ENCODE measurements at regions not wholly inside any gene's neighbourhood (a gene's known extent, or its start where the extent isn't known, plus 50 kb on each side); places are given as distances from the start of the nearest gene placed in this dataset.

GRCh38 chr1:38328278-38329035 is 281.9 kb upstream of the POU3F1 start:
- no peak for DNase-seq (ENCODE audit: low spot score)
- no peaks in the 10 kb centered on the region for H3K4me1 Mint-ChIP-seq (ENCODE audit: low read depth)
- H3K27ac Mint-ChIP-seq: no peak overlapping the region
- H3K27me3 Mint-ChIP-seq (ENCODE audit: insufficient read depth): peaks cover 7% of the 10 kb centered on the region
- no peak overlapping the region for H3K4me3 Mint-ChIP-seq
- intact Hi-C loops (cut with micrococcal nuclease): no loop called here
- no peaks in the 10 kb centered on the region for H3K9me3 Mint-ChIP-seq
- no peaks in the 10 kb centered on the region for H3K36me3 Mint-ChIP-seq (ENCODE audit: low read depth)

- no peaks in the 10 kb centered on the region for H3K4me1 Mint-ChIP-seq (ENCODE audit: low read depth)
- no peak for DNase-seq (ENCODE audit: low spot score)
- H3K4me3 Mint-ChIP-seq: no peak overlapping the region
- no peaks in the 10 kb centered on the region for H3K36me3 Mint-ChIP-seq (ENCODE audit: low read depth)
- intact Hi-C loops (cut with micrococcal nuclease): no loop called here
- H3K9me3 Mint-ChIP-seq: no peaks in the 10 kb centered on the region
- no peak overlapping the region for H3K27ac Mint-ChIP-seq
- H3K27me3 Mint-ChIP-seq (ENCODE audit: insufficient read depth): peaks cover 7% of the 10 kb centered on the region
Measured at GRCh38 chr1:38327559-38327973, 281.0 kb upstream of the POU3F1 start.

- Mint-ChIP-seq H3K9me3 (no peaks in the 10 kb centered on the region), H3K27me3 (ENCODE audit: insufficient read depth) (peaks cover 8% of the 10 kb centered on the region), H3K4me3 (no peak overlapping the region), H3K27ac (no peak overlapping the region), H3K36me3 (ENCODE audit: low read depth) (no peaks in the 10 kb centered on the region), H3K4me1 (ENCODE audit: low read depth) (no peaks in the 10 kb centered on the region)
- intact Hi-C loops (cut with micrococcal nuclease): no loop called here
- DNase-seq (ENCODE audit: low spot score): no peak
Measured at GRCh38 chr1:38326856-38327255, 280.3 kb upstream of the POU3F1 start.

GRCh38 chr1:38326135-38326534 is 279.5 kb upstream of the POU3F1 start:
- intact Hi-C loops (cut with micrococcal nuclease): no loop called here
- Mint-ChIP-seq H3K27ac (no peak overlapping the region), H3K4me3 (no peak overlapping the region), H3K9me3 (no peaks in the 10 kb centered on the region), H3K36me3 (ENCODE audit: low read depth) (no peaks in the 10 kb centered on the region), H3K27me3 (ENCODE audit: insufficient read depth) (peaks cover 10% of the 10 kb centered on the region), H3K4me1 (ENCODE audit: low read depth) (no peaks in the 10 kb centered on the region)
- no peak for DNase-seq (ENCODE audit: low spot score)

GRCh38 chr1:38312753-38313152 is 266.2 kb upstream of the POU3F1 start:
- Mint-ChIP-seq H3K4me1 (ENCODE audit: low read depth) (no peaks in the 10 kb centered on the region), H3K9me3 (no peaks in the 10 kb centered on the region), H3K27ac (no peak overlapping the region), H3K4me3 (no peak overlapping the region), H3K27me3 (ENCODE audit: insufficient read depth) (peaks cover 11% of the 10 kb centered on the region), H3K36me3 (ENCODE audit: low read depth) (no peaks in the 10 kb centered on the region)
- intact Hi-C loops (cut with micrococcal nuclease): no loop called here
- DNase-seq (ENCODE audit: low spot score): no peak

GRCh38 chr1:38310079-38310478 is 263.5 kb upstream of the POU3F1 start:
- intact Hi-C loops (cut with micrococcal nuclease): no loop called here

GRCh38 chr1:38308780-38309179 is 262.2 kb upstream of the POU3F1 start:
- DNase-seq (ENCODE audit: low spot score): no peak
- Mint-ChIP-seq H3K4me3 (no peak overlapping the region), H3K9me3 (no peaks in the 10 kb centered on the region), H3K36me3 (ENCODE audit: low read depth) (no peaks in the 10 kb centered on the region), H3K4me1 (ENCODE audit: low read depth) (no peaks in the 10 kb centered on the region), H3K27ac (no peak overlapping the region), H3K27me3 (ENCODE audit: insufficient read depth) (peaks cover 16% of the 10 kb centered on the region)
- intact Hi-C loops (cut with micrococcal nuclease): no loop called here

More at GRCh38 chr1:38310079-38310478, 263.5 kb upstream of the POU3F1 start:
- H3K27me3 Mint-ChIP-seq (ENCODE audit: insufficient read depth): peaks cover 10% of the 10 kb centered on the region
- DNase-seq (ENCODE audit: low spot score): no peak
- H3K4me3 Mint-ChIP-seq: no peak overlapping the region
- no peak overlapping the region for H3K27ac Mint-ChIP-seq
- H3K4me1 Mint-ChIP-seq (ENCODE audit: low read depth): no peaks in the 10 kb centered on the region
- no peaks in the 10 kb centered on the region for H3K9me3 Mint-ChIP-seq
- no peaks in the 10 kb centered on the region for H3K36me3 Mint-ChIP-seq (ENCODE audit: low read depth)

- no peak for DNase-seq (ENCODE audit: low spot score)
- Mint-ChIP-seq H3K36me3 (ENCODE audit: low read depth) (no peaks in the 10 kb centered on the region), H3K4me3 (no peak overlapping the region), H3K4me1 (ENCODE audit: low read depth) (no peaks in the 10 kb centered on the region), H3K9me3 (no peaks in the 10 kb centered on the region), H3K27me3 (ENCODE audit: insufficient read depth) (peaks cover 16% of the 10 kb centered on the region), H3K27ac (no peak overlapping the region)
- intact Hi-C loops (cut with micrococcal nuclease): no loop called here
Measured at GRCh38 chr1:38305666-38306065, 259.1 kb upstream of the POU3F1 start.

GRCh38 chr1:38303843-38304242 is 257.2 kb upstream of the POU3F1 start:
- Mint-ChIP-seq H3K27ac (no peak overlapping the region), H3K27me3 (ENCODE audit: insufficient read depth) (peaks cover 16% of the 10 kb centered on the region), H3K4me3 (no peak overlapping the region), H3K36me3 (ENCODE audit: low read depth) (no peaks in the 10 kb centered on the region), H3K4me1 (ENCODE audit: low read depth) (no peaks in the 10 kb centered on the region), H3K9me3 (no peaks in the 10 kb centered on the region)
- intact Hi-C loops (cut with micrococcal nuclease): no loop called here
- no peak for DNase-seq (ENCODE audit: low spot score)

- H3K9me3 Mint-ChIP-seq: no peaks in the 10 kb centered on the region
- H3K27ac Mint-ChIP-seq: no peak overlapping the region
- H3K36me3 Mint-ChIP-seq (ENCODE audit: low read depth): no peaks in the 10 kb centered on the region
- H3K27me3 Mint-ChIP-seq (ENCODE audit: insufficient read depth): peaks cover 10% of the 10 kb centered on the region
- H3K4me3 Mint-ChIP-seq: no peak overlapping the region
- no peaks in the 10 kb centered on the region for H3K4me1 Mint-ChIP-seq (ENCODE audit: low read depth)
- intact Hi-C loops (cut with micrococcal nuclease): no loop called here
- no peak for DNase-seq (ENCODE audit: low spot score)
Measured at GRCh38 chr1:38301040-38301439, 254.4 kb upstream of the POU3F1 start.

GRCh38 chr1:38300616-38301015 is 254.0 kb upstream of the POU3F1 start:
- no peaks in the 10 kb centered on the region for H3K4me1 Mint-ChIP-seq (ENCODE audit: low read depth)
- no peak overlapping the region for H3K4me3 Mint-ChIP-seq
- no peaks in the 10 kb centered on the region for H3K36me3 Mint-ChIP-seq (ENCODE audit: low read depth)
- H3K27me3 Mint-ChIP-seq (ENCODE audit: insufficient read depth): peaks cover 8% of the 10 kb centered on the region
- H3K27ac Mint-ChIP-seq: no peak overlapping the region
- no peak for DNase-seq (ENCODE audit: low spot score)
- H3K9me3 Mint-ChIP-seq: no peaks in the 10 kb centered on the region
- intact Hi-C loops (cut with micrococcal nuclease): no loop called here

GRCh38 chr1:38297842-38298241 is 251.2 kb upstream of the POU3F1 start:
- no peak overlapping the region for H3K4me3 Mint-ChIP-seq

GRCh38 chr1:38297246-38297645 is 250.7 kb upstream of the POU3F1 start:
- H3K27ac Mint-ChIP-seq: no peak overlapping the region
- no peak for DNase-seq (ENCODE audit: low spot score)
- H3K36me3 Mint-ChIP-seq (ENCODE audit: low read depth): no peaks in the 10 kb centered on the region
- H3K9me3 Mint-ChIP-seq: no peaks in the 10 kb centered on the region
- intact Hi-C loops (cut with micrococcal nuclease): no loop called here
- peaks cover 12% of the 10 kb centered on the region for H3K27me3 Mint-ChIP-seq (ENCODE audit: insufficient read depth)
- no peak overlapping the region for H3K4me3 Mint-ChIP-seq
- no peaks in the 10 kb centered on the region for H3K4me1 Mint-ChIP-seq (ENCODE audit: low read depth)

More at GRCh38 chr1:38297842-38298241, 251.2 kb upstream of the POU3F1 start:
- DNase-seq (ENCODE audit: low spot score): no peak
- intact Hi-C loops (cut with micrococcal nuclease): no loop called here
- Mint-ChIP-seq H3K27me3 (ENCODE audit: insufficient read depth) (peaks cover 7% of the 10 kb centered on the region), H3K4me1 (ENCODE audit: low read depth) (no peaks in the 10 kb centered on the region), H3K36me3 (ENCODE audit: low read depth) (no peaks in the 10 kb centered on the region), H3K9me3 (no peaks in the 10 kb centered on the region), H3K27ac (no peak overlapping the region)

GRCh38 chr1:38296047-38296446 is 249.5 kb upstream of the POU3F1 start:
- H3K4me1 Mint-ChIP-seq (ENCODE audit: low read depth): no peaks in the 10 kb centered on the region
- DNase-seq (ENCODE audit: low spot score): no peak
- intact Hi-C loops (cut with micrococcal nuclease): no loop called here
- H3K27ac Mint-ChIP-seq: no peak overlapping the region
- no peaks in the 10 kb centered on the region for H3K36me3 Mint-ChIP-seq (ENCODE audit: low read depth)
- H3K9me3 Mint-ChIP-seq: no peaks in the 10 kb centered on the region
- H3K27me3 Mint-ChIP-seq (ENCODE audit: insufficient read depth): peaks cover 23% of the 10 kb centered on the region
- no peak overlapping the region for H3K4me3 Mint-ChIP-seq
